ENCODE measurements at regions not wholly inside any gene's neighbourhood (a gene's known extent, or its start where the extent isn't known, plus 50 kb on each side); places are given as distances from the start of the nearest gene placed in this dataset.

GRCh38 chr5:5965132-5965531, 413.2 kb downstream of the MED10 start:
- Histone ChIP-seq H3T11ph (ENCODE audit: low read length) (no peak overlapping the region), H3K27ac (ENCODE audit: insufficient read length, low read depth, low read length) (no peak overlapping the region), H3K27me3 (ENCODE audit: insufficient read depth, low read length) (no peaks in the 10 kb centered on the region), H3K79me1 (ENCODE audit: insufficient read depth, low read depth, low read length, poor library complexity, severe bottlenecking) (no peaks in the 10 kb centered on the region), H3K4me2 (ENCODE audit: insufficient read depth, insufficient read length, low read length) (no peak overlapping the region), H2AFZ (ENCODE audit: low read length) (no peak overlapping the region), H2BK20ac (ENCODE audit: low read depth, low read length, poor library complexity, severe bottlenecking) (no peak overlapping the region), H4K8ac (replicated peaks; ENCODE audit: insufficient read length, low read depth, low read length) (no peak overlapping the region), H3K4me1 (ENCODE audit: insufficient read depth, low read length) (no peaks in the 10 kb centered on the region), H2BK15ac (ENCODE audit: low read depth, low read length) (no peak overlapping the region), H3K4ac (ENCODE audit: low read depth, low read length) (no peak overlapping the region), H4K20me1 (ENCODE audit: control insufficient read depth, insufficient read depth, insufficient read length) (no peaks in the 10 kb centered on the region), H2BK120ac (ENCODE audit: low read depth, low read length, poor library complexity, severe bottlenecking) (no peak overlapping the region), H3K9me3 (ENCODE audit: control insufficient read depth, low read depth, low read length) (peaks cover 9% of the 10 kb centered on the region), H2AK5ac (ENCODE audit: insufficient read length, low read length) (no peak overlapping the region), H3K56ac (ENCODE audit: insufficient read length, low read depth, low read length) (no peak overlapping the region), H4K5ac (ENCODE audit: insufficient read length, low read depth, low read length) (no peak overlapping the region), H3K79me2 (ENCODE audit: insufficient read depth, low read length) (no peaks in the 10 kb centered on the region), H2BK5ac (ENCODE audit: insufficient read length, low read length) (no peak overlapping the region), H3K23me2 (ENCODE audit: insufficient read length, low read depth, low read length, poor library complexity, severe bottlenecking) (no peaks in the 10 kb centered on the region), H2BK12ac (ENCODE audit: insufficient read length, low read depth, low read length) (no peak overlapping the region), H3K9ac (ENCODE audit: extremely low read depth, insufficient read length, low read length) (no peak overlapping the region), H3K14ac (ENCODE audit: insufficient read depth, low read length) (no peak overlapping the region), H4K91ac (ENCODE audit: insufficient read length, low read depth, low read length) (no peak overlapping the region), H3K18ac (ENCODE audit: insufficient read length, low read depth, low read length) (no peak overlapping the region), H3K23ac (ENCODE audit: insufficient read length, low read depth, low read length) (no peak overlapping the region)
- Mint-ChIP-seq H3K4me3 (no peak overlapping the region), H3K9me3 (peaks cover 12 to 23% of the 10 kb centered on the region in 2 experiments), H3K27ac (no peak overlapping the region), H3K27me3 (ENCODE audit: low read depth) (peaks cover 8% of the 10 kb centered on the region), H3K4me1 (no peaks in the 10 kb centered on the region), H3K36me3 (ENCODE audit: insufficient read depth in 1 of 3, low read depth in 3 of 3) (peaks cover 7 to 16% (median 14%) of the 10 kb centered on the region in 3 experiments)
- no CpG with 5 or more reads among the region's 5 CpGs for WGBS (ENCODE audit: extremely low coverage, insufficient read length, low lambda C conversion rate)
- no peak for TF ChIP-seq CTCF (conservative IDR thresholded peaks at IDR 0.05)
- DNase-seq, result no peak
